Loucy (cell line): ENCODE measurements at regions not wholly inside any gene's neighbourhood (a gene's known extent, or its start where the extent isn't known, plus 50 kb on each side); places are given as distances from the start of the nearest gene placed in this dataset.

Experiments
- CTCF ChIP-seq: fragments of 200-600 bp; sonication (generic); conservative IDR thresholded peaks from 2 replicates; pipeline ENCODE4 v1.5.1; 2014; ENCODE audit warnings: mild to moderate bottlenecking, antibody characterized with exemption, low read length
- EZH2phosphoT487 ChIP-seq: fragments of 200-600 bp; IDR thresholded peaks from 2 replicates; pipeline ENCODE4 v1.6.1; 2018; ENCODE audit warnings: antibody characterized with exemption, mild to moderate bottlenecking, moderate library complexity, borderline replicate concordance

DNA sequence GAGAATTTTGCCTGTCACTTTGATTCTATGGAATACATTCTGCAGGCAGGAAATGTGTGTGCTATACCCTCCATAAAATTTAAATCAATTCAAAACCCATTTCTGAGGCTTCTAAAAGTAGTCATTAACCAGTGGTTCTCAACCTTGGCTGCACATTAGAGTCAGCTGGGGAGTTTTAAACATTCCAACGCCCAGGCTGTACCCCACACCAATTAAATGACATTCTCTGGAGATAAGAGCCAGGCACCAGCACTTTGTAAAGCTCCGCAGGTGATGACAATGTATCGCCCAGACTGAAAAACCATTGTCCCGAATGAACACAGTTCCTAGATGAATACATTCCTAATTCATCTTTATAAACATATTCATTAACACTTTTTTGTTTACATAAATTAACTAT lies 110.6 kb upstream of the MB21D2 start:
- no peak for TF ChIP-seq CTCF
- TF ChIP-seq EZH2phosphoT487, result no peak
